ENCODE measurements at regions not wholly inside any gene's neighbourhood (a gene's known extent, or its start where the extent isn't known, plus 50 kb on each side); places are given as distances from the start of the nearest gene placed in this dataset.
"Not testable (repeated sequence)": the region's sequence is repeated elsewhere in the genome, so short reads cannot be mapped to it uniquely, and the experiment has no call there.

GRCh38 chr11:24225501-24225900 is 271.4 kb upstream of the LUZP2 start:
- DNase-seq = no peak

DNA sequence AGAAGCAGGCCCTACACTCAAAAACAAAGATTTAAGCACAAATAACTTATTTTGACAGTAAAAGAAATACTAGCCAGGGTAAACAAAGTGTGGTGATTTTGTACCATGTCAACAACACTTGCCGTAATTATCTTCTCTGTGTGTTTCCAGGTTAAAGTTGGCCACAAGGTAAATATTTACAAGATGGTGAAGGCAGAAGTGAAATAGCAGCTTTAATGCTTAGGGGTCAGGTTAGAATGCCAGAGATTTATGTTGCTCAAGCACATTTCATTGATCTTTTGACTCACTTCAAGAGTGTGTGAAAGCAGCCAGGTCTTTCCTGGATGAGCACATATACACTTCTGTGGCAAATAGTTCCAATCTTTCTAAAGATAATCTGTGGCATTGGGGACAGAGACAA is 270.2 kb upstream of the LUZP2 start:
- no peak for DNase-seq

GRCh38 chr11:24233041-24233440 is 263.8 kb upstream of the LUZP2 start:
- no peak for DNase-seq

GRCh38 chr11:24234822-24235508 is 261.9 kb upstream of the LUZP2 start:
- DNase-seq = no peak

- DNase-seq = no peak
These were observed 257.8 kb upstream of the LUZP2 start for GRCh38 chr11:24238771-24239645.

- no peak for DNase-seq
These were observed 256.9 kb upstream of the LUZP2 start for GRCh38 chr11:24239930-24240329.

- DNase-seq = no peak
These were observed 256.2 kb upstream of the LUZP2 start for GRCh38 chr11:24240496-24241175.

DNA sequence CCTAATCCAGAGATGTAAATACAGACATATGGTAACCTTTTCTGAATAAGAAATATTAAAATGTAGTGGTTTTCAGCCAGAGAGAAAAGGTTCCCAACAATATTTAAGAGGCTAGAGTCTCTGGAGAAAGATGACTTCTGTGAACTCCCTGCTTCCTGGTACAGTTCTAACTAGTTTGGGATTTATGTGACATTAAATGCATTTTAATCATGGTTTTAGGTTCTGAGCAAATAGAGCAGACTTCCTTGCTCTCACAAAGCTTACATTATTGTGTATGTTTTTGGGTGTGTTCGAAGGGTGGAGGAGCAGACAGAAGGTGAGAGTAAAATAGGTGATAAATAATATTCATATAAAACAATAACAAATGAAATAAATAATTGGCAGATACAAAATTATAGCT is 250.1 kb upstream of the LUZP2 start:
- DNase-seq = no peak

- DNase-seq = no peak
These were observed 249.0 kb upstream of the LUZP2 start for GRCh38 chr11:24247846-24248245.

DNA sequence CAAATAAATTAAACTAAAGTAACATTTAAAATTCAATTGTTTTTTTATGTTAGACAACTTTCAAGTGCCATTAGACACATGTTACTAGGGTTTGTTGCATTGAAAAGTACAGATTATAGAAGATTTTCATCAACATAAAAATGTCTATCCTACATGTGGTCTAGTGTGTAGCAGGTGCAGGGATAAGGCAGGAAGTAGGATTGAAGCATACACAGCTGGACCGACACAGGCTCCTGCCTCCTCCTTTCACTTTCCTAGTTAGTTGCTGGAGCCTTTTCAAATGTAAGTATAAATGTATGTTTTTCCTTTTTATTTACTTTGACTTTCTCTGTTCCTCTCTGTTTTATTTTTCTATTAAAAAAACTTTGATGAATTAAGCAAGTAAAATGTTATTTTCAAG is 246.9 kb upstream of the LUZP2 start:
- DNase-seq = no peak

- DNase-seq = no peak
These were observed 243.6 kb upstream of the LUZP2 start for GRCh38 chr11:24253237-24253760.

DNA sequence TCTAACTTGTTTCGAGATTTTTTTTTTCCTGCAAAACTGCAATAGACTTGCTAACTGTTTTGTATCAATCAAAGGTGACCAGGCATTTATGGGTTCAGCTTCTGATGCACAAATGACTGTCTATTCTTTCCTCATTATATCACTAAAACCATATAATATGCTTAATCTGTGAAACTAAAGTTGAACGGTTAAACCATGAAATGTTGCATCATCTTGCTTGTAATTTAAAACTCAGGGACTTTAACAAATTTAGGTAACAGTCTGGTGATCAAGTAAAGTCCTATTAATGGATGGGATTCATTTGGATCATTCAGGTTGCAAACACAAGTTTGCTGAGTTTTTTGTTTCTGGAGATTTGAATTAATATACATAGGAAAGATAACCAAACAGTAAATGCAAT is 232.0 kb upstream of the LUZP2 start:
- no peak for DNase-seq

DNA sequence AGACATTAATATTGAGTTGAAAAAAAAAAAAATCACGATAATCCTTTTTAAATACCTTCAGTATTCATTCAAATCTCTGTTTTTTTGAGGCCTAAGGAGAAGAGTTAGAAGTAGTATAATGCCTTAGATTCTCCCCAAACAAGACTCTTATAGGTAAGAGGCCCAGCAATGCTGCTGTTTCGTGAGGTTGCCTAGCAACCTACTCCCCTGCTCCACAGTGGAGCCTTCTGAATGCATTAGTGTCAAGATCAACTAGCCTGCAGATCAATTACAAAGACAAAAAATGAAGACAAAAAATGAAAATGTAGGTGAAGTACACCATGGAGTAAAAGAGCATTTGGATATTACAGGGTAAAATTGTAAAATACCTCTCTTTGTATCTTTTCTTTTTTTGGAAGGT is 229.8 kb upstream of the LUZP2 start:
- no peak for DNase-seq

DNA sequence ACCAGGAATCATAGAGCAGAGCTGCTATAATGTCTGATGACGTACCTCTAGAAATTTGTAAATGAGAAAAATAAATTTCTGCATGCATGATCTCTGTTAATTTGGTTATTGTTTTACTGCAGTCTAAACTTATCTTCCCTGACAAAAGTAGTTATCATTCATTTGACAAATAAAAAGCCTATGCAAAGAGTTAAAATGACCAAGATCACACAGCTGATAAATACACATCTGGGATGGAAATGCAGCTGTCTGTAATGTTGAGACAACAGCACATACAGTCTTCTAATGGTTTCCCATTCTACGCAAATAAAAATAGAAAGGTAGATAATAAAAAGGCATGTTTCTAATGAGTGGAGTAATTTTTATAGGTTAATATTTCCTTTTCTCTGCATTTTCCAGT is 225.1 kb upstream of the LUZP2 start:
- no peak for DNase-seq

DNA sequence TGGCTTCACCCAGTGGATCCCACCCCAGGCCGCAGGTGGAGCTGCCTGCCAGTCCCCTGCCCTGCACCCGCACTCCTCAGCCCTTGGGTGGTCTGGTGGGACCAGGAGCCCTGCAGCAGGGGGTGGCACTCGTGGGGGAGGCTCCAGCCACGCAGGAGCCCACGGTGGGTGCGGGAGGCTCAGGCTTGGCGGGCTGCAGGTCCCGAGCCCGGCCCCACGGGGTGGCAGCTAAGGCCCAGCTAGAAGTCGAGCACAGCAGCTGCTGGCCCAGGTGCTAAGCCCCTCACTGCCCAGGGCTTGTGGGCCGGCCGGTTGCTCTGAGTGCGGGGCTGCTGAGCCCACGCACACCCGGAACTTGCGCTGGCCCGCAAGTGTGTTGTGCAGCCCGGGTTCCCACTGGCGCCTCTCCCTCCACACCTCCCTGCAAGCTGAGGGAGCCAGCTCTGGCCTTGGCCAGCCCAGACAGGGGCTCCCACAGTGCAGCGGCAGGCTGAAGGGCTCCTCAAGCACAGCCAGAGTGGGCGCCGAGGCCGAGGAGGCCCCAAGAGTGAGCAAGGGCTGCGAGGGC is 222.6 kb upstream of the LUZP2 start:
- DNase-seq = not testable (repeated sequence)

- DNase-seq = no peak
These were observed 210.6 kb upstream of the LUZP2 start for GRCh38 chr11:24286238-24286637.

DNA sequence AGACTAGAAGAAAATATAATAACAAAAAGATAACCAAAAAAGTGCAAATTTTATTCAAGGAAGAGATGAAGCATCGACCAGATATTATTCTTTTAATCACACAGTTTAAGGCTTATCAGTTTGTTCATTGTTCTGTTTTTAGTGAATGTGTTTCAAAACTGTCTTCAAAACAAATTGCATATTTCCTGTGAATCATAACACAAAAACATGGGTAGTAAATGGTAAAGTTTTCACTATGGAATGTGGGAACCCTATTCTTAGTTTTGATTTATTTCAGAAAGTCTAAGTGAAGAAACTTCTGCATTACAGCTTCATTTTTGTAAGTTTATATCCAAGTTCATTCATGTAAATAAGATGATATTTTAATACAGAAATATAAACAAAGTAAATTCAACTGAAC is 207.6 kb upstream of the LUZP2 start:
- no peak for DNase-seq

DNA sequence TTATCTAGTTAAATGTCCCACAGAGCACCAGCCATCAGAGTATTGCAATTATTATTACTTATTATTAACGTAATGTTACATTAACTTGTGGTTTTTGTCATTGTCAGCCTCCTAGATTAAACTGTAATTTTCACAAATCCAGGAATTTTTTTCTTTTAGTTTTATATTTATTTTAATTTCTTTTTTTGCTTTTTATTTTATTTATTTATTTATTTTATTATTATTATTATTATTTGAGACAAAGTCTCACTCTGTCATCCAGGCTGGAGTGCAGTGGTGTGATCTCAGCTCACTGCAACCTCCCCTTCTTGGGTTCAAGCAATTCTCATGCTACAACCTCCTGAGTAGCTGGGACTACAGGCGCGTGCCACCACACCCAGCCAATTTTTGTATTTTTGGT is 202.9 kb upstream of the LUZP2 start:
- no peak for DNase-seq

GRCh38 chr11:24295360-24295759 is 201.5 kb upstream of the LUZP2 start:
- no peak for DNase-seq

- no peak for DNase-seq
These were observed 199.4 kb upstream of the LUZP2 start for GRCh38 chr11:24297461-24297860.

DNA sequence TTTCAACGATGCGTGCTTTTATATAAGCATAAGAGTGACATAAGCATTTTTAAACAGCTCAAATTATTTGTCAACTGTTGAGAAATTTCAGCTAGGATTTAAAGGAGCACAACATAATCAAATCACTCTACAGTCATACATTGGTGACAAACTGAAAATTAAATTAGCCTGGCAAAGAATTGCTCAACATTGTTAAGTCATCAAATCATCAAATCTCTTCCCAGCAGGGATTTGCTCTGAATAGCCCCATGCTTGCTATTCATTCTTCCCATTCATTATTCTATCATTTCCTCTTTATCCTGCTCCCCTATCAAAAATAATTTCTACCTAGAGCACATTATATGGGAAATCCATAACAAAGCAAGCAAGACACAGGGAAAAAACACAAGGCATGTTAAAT is 198.7 kb upstream of the LUZP2 start:
- DNase-seq = no peak

DNA sequence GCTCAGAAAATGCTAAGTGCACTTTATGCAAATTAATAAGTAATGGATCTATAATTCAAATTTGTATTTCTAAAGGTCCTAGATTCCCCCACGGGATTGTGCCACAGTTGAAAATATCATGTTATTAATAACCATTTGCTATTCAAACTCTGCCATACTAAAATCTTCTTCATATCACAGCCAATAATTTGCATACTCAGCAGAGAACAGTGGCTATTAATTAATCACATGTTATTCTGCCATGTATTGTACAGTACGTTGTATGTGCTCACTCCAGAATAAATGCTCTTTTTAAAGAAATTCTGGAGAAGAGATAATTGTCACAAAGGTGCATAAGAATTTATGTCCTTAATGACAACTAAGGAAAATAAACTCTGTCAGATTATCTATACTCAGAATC is 184.9 kb upstream of the LUZP2 start:
- DNase-seq = no peak

Measured in NCI-H1694 treated with DMSO at 0.1 percent for 48 hours (cell line).